Stomach (tissue), 8 donors: ENCODE measurements at regions not wholly inside any gene's neighbourhood (a gene's known extent, or its start where the extent isn't known, plus 50 kb on each side); places are given as distances from the start of the nearest gene placed in this dataset.

Experiments
- DNase-seq, 2 donors: peaks; one replicate each; pipeline versions ENCODE4 v3.0.0 to v3.0.0-alpha.2; 2013 to 2019
- H3K27ac ChIP-seq, 5 donors: fragments of 200-600 bp in 4 of 5; sonication (generic) in 4 of 5; one replicate each; pipeline ENCODE4 v1.5.1; 2013 to 2019; ENCODE audit warnings: mild to moderate bottlenecking in 1 of 5, moderate library complexity in 1 of 5
- H3K27me3 ChIP-seq, 3 donors: fragments of 200-600 bp; sonication (generic); one replicate each; pipeline ENCODE4 v1.5.1; 2017 to 2019; ENCODE audit warnings: mixed run types in 1 of 3
- H3K36me3 ChIP-seq, 4 donors: fragments of 200-600 bp; sonication (generic); 1 replicate in 3 of 4; 2 replicates in 1 of 4; pipeline ENCODE4 v1.5.1; 2016 to 2019
- H3K4me1 ChIP-seq, 4 donors: fragments of 200-600 bp; sonication (generic); one replicate each; pipeline ENCODE4 v1.5.1; 2016 to 2019
- H3K4me3 ChIP-seq, 4 donors: fragments of 200-600 bp; sonication (generic) in 3 of 4; one replicate each; pipeline ENCODE4 v1.5.1; 2016 to 2019; ENCODE audit warnings: mild to moderate bottlenecking in 1 of 4
- H3K9me3 ChIP-seq, 4 donors: fragments of 200-600 bp; sonication (generic); one replicate each; pipeline ENCODE4 v1.5.1; 2016 to 2019
- EP300 ChIP-seq: sonication (generic); formaldehyde crosslinking; IDR thresholded peaks from one replicate; pipeline ENCODE4 v1.6.1; 2017; ENCODE audit warnings: antibody characterized with exemption
- POLR2A ChIP-seq, 4 donors: fragments of 450-650 bp; IDR thresholded peaks; one replicate each; pipeline ENCODE4 v1.6.1; 2016; ENCODE audit warnings: antibody characterized with exemption in 4 of 4, control low read depth in 2 of 4, mild to moderate bottlenecking in 1 of 4, moderate library complexity in 1 of 4
- POLR2AphosphoS5 ChIP-seq, 3 donors: sonication (generic); formaldehyde crosslinking; IDR thresholded peaks; one replicate each; pipeline ENCODE4 v1.6.1; 2016; ENCODE audit warnings: antibody characterized with exemption in 3 of 3
- WGBS, 5 donors: extraction: QIAGEN DNeasy Blood & Tissue Kit in 3 of 5; methylation state at CpG; one replicate each; pipeline versions ENCODE4 v1.1.5 to v1.1.7; 2013 to 2018; 5-methylcytosine and 5-hydroxymethylcytosine counted together
- intact Hi-C: fragments of 100-400 bp; cut with DNase I; formaldehyde crosslinking; loops from one replicate; pipeline ENCODE4 v1.15.1; 2023; ENCODE audit warnings: low total_unique reads
- TF ChIP-seq, protein P1 (sequence below), 7 experiments: fragments of 450-650 bp in 4 of 7; fragments of 200-600 bp in 3 of 7; sonication (generic) in 3 of 7; IDR thresholded peaks; one replicate each; pipeline ENCODE4 v1.5.1; 2016 to 2019; ENCODE audit warnings: antibody characterized with exemption in 7 of 7, control low read depth in 2 of 7, mild to moderate bottlenecking in 1 of 7
- donor health status: healthy with polysubstance abuse.
- donor health status: Bipolar disorder and iron deficiency.
- donor health status: healthy.

- Histone ChIP-seq H3K9me3 (no peaks in the 10 kb centered on the region), H3K27ac (no peak overlapping the region), H3K4me3 (no peak overlapping the region), H3K4me1 (no peaks in the 10 kb centered on the region), H3K27me3 (no peaks in the 10 kb centered on the region), H3K36me3 (no peaks in the 10 kb centered on the region)
- DNase-seq, result no peak
- TF ChIP-seq, protein P1, sequence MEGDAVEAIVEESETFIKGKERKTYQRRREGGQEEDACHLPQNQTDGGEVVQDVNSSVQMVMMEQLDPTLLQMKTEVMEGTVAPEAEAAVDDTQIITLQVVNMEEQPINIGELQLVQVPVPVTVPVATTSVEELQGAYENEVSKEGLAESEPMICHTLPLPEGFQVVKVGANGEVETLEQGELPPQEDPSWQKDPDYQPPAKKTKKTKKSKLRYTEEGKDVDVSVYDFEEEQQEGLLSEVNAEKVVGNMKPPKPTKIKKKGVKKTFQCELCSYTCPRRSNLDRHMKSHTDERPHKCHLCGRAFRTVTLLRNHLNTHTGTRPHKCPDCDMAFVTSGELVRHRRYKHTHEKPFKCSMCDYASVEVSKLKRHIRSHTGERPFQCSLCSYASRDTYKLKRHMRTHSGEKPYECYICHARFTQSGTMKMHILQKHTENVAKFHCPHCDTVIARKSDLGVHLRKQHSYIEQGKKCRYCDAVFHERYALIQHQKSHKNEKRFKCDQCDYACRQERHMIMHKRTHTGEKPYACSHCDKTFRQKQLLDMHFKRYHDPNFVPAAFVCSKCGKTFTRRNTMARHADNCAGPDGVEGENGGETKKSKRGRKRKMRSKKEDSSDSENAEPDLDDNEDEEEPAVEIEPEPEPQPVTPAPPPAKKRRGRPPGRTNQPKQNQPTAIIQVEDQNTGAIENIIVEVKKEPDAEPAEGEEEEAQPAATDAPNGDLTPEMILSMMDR (IDR thresholded peaks at IDR 0.05), result no peak
- TF ChIP-seq POLR2AphosphoS5 (IDR thresholded peaks at IDR 0.05), result no peak
- no peak for TF ChIP-seq POLR2A (IDR thresholded peaks at IDR 0.05)
- no peak for TF ChIP-seq EP300
- intact Hi-C loops, result no loop called here
- 46 to 74% (median 70%) methylated on average over 1 of the region's 1 CpG for whole genome bisulfite sequencing, 5 donors
Measured at GRCh38 chr9:30505311-30505710, 1879.1 kb upstream of the ACO1 start.

- DNase-seq, result no peak
Measured at GRCh38 chr9:30506749-30507148, 1877.7 kb upstream of the ACO1 start.

DNA sequence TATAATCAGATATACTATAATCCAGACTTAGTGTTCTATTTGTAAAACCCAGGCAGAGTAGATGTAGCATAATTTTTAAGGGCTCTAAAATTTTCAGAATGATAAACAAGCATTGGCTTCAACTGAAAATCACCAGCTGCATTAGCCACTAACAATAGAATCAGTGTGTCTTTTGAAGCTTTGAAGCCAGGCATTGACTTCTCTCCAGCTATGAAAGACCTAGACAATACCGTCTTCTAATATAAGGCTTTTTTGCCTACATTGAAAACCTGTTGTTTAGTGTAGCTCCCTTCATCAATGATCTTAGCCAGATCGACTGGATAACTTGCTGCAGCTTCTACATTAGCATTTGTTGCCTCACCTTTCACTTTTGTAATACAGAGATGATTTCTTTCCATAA is 1877.3 kb upstream of the ACO1 start:
- no peak for DNase-seq
- Histone ChIP-seq H3K9me3 (no peaks in the 10 kb centered on the region), H3K27me3 (no peaks in the 10 kb centered on the region), H3K4me3 (no peak overlapping the region), H3K27ac (no peak overlapping the region), H3K36me3 (no peaks in the 10 kb centered on the region), H3K4me1 (no peaks in the 10 kb centered on the region)
- TF ChIP-seq POLR2AphosphoS5 (IDR thresholded peaks at IDR 0.05) (no peak), EP300 (no peak), POLR2A (IDR thresholded peaks at IDR 0.05) (no peak)
- TF ChIP-seq, protein P1 (IDR thresholded peaks at IDR 0.05), result no peak
- WGBS, 5 donors, result 61 to 81% (median 68%) methylated on average over 2 of the region's 2 CpGs
- intact Hi-C loops, result no loop called here

More at GRCh38 chr9:30506749-30507148, 1877.7 kb upstream of the ACO1 start:
- H3K27me3 ChIP-seq, result no peaks in the 10 kb centered on the region
- TF ChIP-seq EP300 (no peak), POLR2A (IDR thresholded peaks at IDR 0.05) (no peak), POLR2AphosphoS5 (IDR thresholded peaks at IDR 0.05) (no peak)
- TF ChIP-seq, protein P1 (IDR thresholded peaks at IDR 0.05), result no peak
- 73 to 84% (median 78%) methylated on average over 2 of the region's 2 CpGs for WGBS, 5 donors
- no peaks in the 10 kb centered on the region for H3K36me3 ChIP-seq
- intact Hi-C loops, result no loop called here
- H3K27ac ChIP-seq, result no peak overlapping the region
- H3K4me1 ChIP-seq, result no peaks in the 10 kb centered on the region
- H3K4me3 ChIP-seq, result no peak overlapping the region
- H3K9me3 ChIP-seq, result no peaks in the 10 kb centered on the region

DNA sequence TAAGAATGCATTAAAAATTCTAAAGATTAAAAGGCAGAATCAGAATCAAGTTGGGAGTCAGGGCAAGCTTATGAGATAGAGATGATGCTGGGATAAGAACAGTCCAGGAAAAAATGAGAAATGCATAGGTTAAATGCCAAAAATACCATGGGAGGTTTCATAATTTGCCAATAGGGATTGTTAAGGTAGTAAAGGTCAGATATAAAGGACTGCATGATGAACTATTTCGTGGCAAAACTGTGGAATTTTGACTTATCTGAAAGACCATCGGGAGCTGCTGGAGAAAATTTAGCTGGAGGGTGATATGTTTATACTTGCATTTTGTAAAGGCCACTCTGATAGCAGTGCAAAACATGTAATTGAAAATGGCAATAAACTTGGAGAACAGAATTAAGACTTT is 1872.8 kb upstream of the ACO1 start:
- Histone ChIP-seq H3K27ac (no peak overlapping the region), H3K36me3 (no peaks in the 10 kb centered on the region), H3K27me3 (no peaks in the 10 kb centered on the region), H3K4me3 (no peak overlapping the region), H3K9me3 (peaks cover 0 to 20% (median 0%) of the 10 kb centered on the region in 4 donors), H3K4me1 (no peaks in the 10 kb centered on the region)
- WGBS, 5 donors, result 43 to 70% (median 52%) methylated on average over 2 of the region's 2 CpGs
- intact Hi-C loops, result no loop called here
- no peak for TF ChIP-seq EP300
- TF ChIP-seq POLR2A (IDR thresholded peaks at IDR 0.05), result no peak
- TF ChIP-seq, protein P1 (IDR thresholded peaks at IDR 0.05), result no peak
- TF ChIP-seq POLR2AphosphoS5 (IDR thresholded peaks at IDR 0.05), result no peak
- no peak for DNase-seq
